ENCODE measurements at regions not wholly inside any gene's neighbourhood (a gene's known extent, or its start where the extent isn't known, plus 50 kb on each side); places are given as distances from the start of the nearest gene placed in this dataset.
"Not testable (repeated sequence)": the region's sequence is repeated elsewhere in the genome, so short reads cannot be mapped to it uniquely, and the experiment has no call there.

DNA sequence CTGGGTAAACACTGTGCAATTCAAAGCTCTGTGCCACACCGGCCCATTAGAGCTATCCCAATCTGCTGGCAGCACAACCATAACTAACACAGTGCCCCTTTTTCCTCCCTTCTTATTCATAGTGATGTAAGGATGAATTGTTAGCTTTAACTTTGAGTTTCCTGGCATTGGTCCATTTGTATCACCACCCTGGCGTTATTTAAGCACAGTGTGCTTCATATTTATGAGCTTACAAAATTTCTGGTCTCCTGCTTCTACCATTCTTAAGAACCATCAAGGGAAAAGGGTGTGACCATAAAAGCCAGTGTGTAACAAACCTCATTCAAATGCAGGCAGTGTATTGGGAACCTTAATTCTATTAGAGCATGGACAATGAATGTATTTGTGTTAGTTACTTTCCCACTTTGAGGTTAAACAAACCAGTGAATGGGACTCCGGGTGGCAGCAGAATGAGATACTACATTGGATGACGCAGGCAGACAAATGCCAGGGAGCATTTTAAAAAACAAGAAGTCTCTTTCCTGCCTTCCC, 222.6 kb downstream of the TMEM161B start:
- Histone ChIP-seq H3K4me3 (no peak overlapping the region), H3K27me3 (no peaks in the 10 kb centered on the region; the same call in 1 of the 2 replicates), H3K36me3 (no peaks in the 10 kb centered on the region), H3K9me3 (no peaks in the 10 kb centered on the region)
- no peak for DNase-seq

DNA sequence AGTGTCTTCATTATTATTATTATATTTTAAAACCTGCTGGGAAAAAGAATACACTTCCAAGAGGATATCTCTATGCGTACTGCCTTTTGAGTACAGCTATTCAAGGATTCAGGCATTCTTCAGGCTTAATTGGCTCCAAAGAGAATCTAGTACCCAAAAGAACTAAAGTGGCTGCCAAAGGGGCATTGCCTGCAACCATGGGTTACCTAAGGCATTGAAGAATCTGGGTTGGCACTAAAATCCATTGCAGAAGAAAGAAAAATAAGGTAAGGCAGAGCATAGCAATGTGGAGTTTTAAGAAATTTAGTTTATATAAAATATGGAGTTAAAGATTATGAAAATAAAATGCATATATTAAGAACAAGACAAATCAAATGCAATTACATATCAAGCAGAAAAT, 223.5 kb downstream of the TMEM161B start:
- no peak overlapping the region for H3K4me3 ChIP-seq
- peaks cover 4% of the 10 kb centered on the region; the same call in 1 of the 2 replicates for H3K27me3 ChIP-seq
- H3K9me3 ChIP-seq, result no peaks in the 10 kb centered on the region
- H3K36me3 ChIP-seq, result no peaks in the 10 kb centered on the region
- DNase-seq, result no peak

DNA sequence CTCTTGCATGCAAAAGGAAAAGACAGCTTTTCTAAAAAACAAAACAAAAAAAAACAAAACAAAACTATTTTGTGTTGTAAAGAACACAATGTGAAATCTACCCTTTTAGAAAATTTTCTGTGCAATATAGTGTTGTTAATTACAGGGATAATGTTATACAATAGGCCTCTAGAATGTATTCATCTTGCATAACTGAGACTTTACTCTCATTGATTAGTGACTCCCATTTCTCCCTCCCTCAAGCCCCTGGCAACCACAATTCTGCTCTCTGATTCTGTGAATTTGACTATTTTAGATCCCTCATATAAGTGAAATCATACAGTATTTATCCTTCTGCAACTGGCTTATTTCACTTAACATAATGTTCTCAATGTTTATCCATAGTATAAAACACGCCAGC, 234.1 kb downstream of the TMEM161B start:
- no peak for DNase-seq
- no peaks in the 10 kb centered on the region for H3K36me3 ChIP-seq
- H3K4me3 ChIP-seq, result no peak overlapping the region
- no peaks in the 10 kb centered on the region for H3K27me3 ChIP-seq
- H3K9me3 ChIP-seq, result no peaks in the 10 kb centered on the region

DNA sequence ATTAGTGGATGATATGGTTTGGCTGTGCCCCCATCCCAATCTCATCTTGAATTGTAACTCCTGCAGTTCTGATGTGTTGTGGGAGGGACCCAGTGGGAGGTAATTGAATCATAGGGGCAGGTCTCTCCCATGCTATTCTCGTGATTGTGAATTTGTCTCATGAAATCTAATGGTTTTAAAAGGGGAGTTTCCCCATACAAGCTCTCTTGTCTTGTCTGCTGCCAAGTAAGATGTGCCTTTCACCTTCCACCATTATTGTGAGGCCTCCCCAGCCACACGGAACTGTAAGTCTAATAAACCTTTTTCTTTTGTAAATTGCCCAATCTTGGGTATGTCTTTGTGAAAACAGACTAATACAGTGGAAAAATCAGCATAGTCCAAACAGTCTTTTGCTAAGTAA, 235.5 kb downstream of the TMEM161B start:
- Histone ChIP-seq H3K36me3 (no peaks in the 10 kb centered on the region), H3K4me3 (no peak overlapping the region), H3K9me3 (no peaks in the 10 kb centered on the region), H3K27me3 (no peaks in the 10 kb centered on the region)
- no peak for DNase-seq

DNA sequence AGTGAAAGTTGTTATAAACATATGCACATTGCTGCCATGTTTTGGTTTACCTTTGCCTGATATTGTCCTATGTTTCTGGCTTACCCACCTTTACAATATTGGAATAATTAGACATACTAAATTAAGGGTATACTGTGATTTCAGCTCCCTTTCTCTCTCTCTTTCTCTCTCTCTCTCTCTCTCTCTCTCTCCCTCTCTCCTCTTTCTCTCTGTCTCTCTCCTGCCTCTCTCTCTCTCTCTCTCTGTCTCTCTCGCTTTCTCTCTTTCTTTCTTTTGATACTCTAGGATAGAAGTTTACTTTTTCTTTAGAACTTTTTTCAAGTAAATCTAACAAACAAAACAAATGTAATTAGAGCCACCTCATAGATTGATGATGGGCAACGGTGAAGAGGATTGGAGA, 239.6 kb downstream of the TMEM161B start:
- H3K27me3 ChIP-seq, result no peaks in the 10 kb centered on the region
- no peak overlapping the region for H3K4me3 ChIP-seq
- H3K9me3 ChIP-seq, result no peaks in the 10 kb centered on the region
- H3K36me3 ChIP-seq, result no peaks in the 10 kb centered on the region
- DNase-seq, result no peak

DNA sequence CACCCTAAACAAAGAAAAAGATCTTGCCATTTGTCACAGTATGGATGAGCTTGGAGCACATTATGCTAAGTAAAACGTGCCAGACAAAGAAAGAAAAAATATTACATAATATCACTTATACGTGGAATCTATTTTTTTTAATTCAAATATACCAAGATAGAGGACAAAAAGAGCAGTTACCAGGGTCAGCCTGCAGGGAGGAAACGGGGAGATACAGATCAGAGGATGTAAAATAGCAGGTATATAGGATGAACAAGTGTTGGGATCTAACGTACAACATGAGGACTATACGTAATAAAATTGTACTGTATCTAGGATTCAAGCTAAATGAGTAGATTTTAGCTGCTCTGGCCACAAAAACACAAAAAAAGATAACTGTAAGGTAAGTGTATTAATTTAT, 247.5 kb downstream of the TMEM161B start:
- Histone ChIP-seq H3K36me3 (no peaks in the 10 kb centered on the region), H3K27me3 (0 out of 2 replicates have a peak, but pooled peaks cover 2% of the 10 kb centered on the region), H3K4me3 (no peak overlapping the region), H3K9me3 (no peaks in the 10 kb centered on the region)
- no peak for DNase-seq

DNA sequence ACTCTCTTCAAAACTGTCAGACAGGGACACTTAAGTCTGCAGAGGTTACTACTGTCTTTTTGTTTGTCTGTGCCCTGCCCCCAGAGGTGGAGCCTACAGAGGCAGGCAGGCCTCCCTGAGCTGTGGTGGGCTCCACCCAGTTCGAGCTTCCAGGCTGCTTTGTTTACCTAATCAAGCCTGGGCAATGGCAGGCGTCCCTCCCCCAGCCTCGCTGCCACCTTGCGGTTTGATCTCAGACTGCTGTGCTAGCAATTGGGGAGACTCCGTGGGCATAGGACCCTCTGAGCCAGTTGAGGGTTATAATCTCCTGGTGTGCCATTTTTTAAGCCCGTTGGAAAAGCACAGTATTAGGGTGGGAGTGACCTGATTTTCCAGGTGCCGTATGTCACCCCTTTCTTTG, 253.7 kb downstream of the TMEM161B start:
- not testable (repeated sequence) for H3K27me3 ChIP-seq

DNA sequence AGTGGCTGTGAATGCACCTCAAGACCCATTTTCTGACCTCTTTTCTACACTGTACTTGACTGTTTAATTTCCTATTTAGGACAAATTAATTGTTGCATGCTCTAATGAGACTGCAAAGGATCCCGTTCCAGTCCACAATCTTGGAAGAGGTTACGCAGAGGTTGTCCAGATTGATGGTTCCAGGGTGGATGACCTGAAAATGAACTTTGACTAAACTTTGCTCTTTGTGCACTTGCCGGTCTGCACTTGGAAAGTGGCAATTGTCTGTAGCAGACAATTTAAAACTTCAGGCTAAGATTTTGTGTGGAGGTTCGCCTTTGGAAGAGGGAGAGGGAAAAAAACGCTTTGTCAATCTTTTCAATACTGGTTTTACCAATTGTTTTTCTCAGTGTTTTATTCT, 267.8 kb downstream of the TMEM161B start:
- H3K36me3 ChIP-seq, result no peaks in the 10 kb centered on the region
- H3K27me3 ChIP-seq, result 0 out of 2 replicates have a peak, but pooled peaks cover 3% of the 10 kb centered on the region
- H3K4me3 ChIP-seq, result no peak overlapping the region
- H3K9me3 ChIP-seq, result no peaks in the 10 kb centered on the region
- DNase-seq, result no peak

More for the DNA sequence above, 253.7 kb downstream of the TMEM161B start:
- not testable (repeated sequence) for H3K4me3 ChIP-seq, H3K9me3 ChIP-seq, H3K36me3 ChIP-seq, DNase-seq

DNA sequence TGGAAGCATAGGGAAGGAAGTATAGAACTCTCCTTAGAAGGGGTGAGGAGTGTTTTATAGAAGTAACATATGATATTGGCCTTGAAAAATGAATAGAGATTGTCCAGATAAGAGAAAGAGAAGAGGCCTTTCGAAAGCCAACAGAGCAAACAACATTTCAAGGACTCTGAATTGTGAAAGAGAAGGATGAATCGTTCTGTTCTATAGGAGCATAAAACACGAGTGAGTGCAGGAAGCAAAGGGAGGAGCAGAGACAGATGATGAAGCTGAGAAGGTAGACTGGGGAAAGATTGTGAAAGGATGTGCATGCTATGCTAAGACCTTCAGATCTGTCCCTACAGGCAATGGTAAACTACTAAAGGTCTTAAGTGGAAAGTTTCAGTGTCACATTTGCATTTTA, 271.0 kb downstream of the TMEM161B start:
- DNase-seq, result no peak
- 0 out of 2 replicates have a peak, but pooled peaks cover 3% of the 10 kb centered on the region for H3K27me3 ChIP-seq
- no peaks in the 10 kb centered on the region for H3K9me3 ChIP-seq
- no peak overlapping the region for H3K4me3 ChIP-seq
- H3K36me3 ChIP-seq, result no peaks in the 10 kb centered on the region

DNA sequence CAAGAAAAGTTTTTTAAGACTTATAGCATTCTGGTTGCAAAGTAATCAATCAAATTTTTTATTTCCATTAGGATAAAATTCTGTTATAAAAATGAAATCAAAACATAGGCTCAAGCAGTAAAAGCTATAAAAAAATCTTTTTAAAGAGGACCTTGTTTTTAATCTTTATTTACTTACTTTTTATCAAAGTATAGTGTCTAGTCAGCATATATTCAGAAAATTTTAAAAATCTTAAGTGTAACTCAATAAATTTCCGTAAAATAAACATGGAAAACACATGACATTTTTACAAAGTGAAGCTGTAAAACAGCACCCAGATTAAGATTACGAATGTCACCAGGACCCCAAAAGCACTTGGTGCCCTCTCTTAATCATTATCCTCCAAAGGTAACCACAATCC, 302.4 kb downstream of the TMEM161B start:
- no peak overlapping the region for H3K4me3 ChIP-seq
- H3K36me3 ChIP-seq, result no peaks in the 10 kb centered on the region
- no peaks in the 10 kb centered on the region; the same call in 1 of the 2 replicates for H3K27me3 ChIP-seq
- H3K9me3 ChIP-seq, result no peaks in the 10 kb centered on the region
- no peak for DNase-seq

DNA sequence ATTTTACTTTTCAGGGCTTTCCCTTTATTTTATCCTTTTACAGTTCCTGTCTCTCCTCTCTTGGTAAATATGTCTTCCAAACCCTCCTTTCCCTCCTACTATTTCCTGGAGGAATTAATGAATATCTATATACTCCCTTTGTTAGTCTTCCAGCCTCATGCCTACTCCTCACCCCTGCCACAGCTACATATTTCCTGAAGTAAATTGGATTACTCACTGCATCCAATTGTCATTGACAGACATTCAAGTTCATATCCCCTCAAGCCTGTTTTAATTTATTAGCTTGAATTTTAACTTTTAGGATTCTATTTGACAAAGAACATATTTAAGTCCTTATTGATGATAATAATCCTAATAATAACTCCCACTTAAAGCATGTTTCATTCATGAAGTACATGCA, 314.5 kb downstream of the TMEM161B start:
- DNase-seq, result no peak
- no peaks in the 10 kb centered on the region for H3K9me3 ChIP-seq
- no peaks in the 10 kb centered on the region; the same call in 1 of the 2 replicates for H3K27me3 ChIP-seq
- H3K4me3 ChIP-seq, result no peak overlapping the region
- H3K36me3 ChIP-seq, result no peaks in the 10 kb centered on the region

DNA sequence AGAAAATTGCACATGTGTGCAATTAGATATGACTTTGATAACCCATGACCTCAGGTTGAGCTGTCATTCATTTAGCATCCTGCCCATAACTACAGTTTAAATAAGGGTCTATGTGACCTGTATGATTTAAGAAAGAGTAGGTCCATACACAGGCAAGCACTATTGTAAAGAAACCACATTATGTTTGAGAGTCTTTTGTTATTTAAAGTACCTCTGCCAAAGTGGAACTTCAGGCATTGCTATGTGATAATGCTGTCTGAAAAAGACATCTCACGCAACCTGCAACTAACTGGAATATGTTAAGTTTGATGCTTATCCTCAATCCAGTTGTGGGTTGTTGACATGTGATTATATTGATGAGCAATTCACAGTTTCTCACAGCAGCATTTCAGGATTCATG, 317.0 kb downstream of the TMEM161B start:
- Histone ChIP-seq H3K27me3 (peaks cover 9% of the 10 kb centered on the region; the same call in 1 of the 2 replicates), H3K4me3 (no peak overlapping the region), H3K36me3 (no peaks in the 10 kb centered on the region), H3K9me3 (no peaks in the 10 kb centered on the region)
- no peak for DNase-seq

DNA sequence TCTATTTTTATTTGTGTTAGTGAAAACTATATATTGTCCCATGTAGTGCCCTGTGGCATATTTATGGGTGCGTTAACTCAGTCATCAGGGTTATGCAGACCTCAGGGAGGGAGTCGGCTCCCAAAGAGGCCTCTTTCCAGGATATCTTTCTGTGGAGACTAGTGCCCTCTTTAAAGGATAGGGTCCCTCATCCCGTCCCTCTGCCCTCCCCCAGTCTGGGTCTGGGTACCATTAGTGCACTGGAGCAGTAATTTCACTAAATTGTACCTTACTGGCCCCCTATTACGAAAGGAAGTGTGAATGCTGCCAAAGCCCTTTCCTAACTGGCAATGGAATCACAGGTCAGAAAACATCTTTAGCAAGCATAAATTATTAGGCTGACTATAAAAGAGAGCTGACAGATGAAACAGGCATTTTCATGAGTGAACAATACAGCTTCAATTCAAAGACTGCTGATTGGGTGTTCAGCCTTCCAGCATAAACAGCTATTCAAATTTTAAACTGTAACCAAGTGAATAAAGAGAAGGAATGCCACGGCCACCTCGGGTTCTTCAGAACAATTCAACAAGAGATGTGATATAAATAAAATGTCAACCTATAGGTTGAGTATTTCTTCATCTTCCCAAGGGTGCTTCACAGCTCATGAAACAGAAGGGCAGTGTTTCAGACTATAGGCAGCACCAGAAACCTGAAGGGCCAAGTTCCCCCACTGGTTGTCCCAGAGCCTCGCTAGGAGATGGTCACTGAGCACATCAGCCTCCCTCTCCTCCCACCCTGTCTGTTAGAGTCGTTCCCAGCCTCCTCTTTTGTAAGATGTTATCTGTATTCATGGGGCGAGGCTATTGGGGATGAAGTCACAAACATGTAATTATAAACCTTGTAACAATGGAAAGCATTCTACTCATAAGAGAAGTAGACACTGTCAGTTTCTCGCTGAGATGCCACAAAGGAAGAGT, 318.7 kb downstream of the TMEM161B start:
- H3K4me3 ChIP-seq, result no peak overlapping the region
- no peaks in the 10 kb centered on the region for H3K36me3 ChIP-seq
- H3K27me3 ChIP-seq, result peaks cover 9% of the 10 kb centered on the region; the same call in 1 of the 2 replicates
- DNase-seq, result no peak
- no peaks in the 10 kb centered on the region for H3K9me3 ChIP-seq

DNA sequence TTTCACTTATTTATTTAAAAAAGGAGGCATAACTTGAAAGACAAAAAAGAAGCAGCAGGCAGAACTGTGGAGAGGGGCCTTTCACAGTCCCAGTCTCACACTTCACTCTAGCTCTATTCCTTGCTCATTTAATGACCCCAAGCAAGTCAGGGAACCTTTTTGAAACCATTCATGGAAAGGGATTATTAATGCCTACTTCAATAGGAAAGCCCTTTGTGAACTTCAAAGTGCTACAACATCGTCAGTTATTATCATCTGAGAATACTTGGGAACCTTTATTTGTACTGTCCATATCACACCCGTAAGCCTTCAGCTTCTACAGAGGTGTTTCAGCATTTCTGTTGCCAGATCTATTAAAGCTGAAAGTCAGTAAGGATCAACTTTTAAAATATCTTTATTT, 320.2 kb downstream of the TMEM161B start:
- Histone ChIP-seq H3K27me3 (peaks cover 9% of the 10 kb centered on the region; the same call in 1 of the 2 replicates), H3K9me3 (no peaks in the 10 kb centered on the region), H3K36me3 (no peaks in the 10 kb centered on the region), H3K4me3 (no peak overlapping the region)
- DNase-seq, result no peak

DNA sequence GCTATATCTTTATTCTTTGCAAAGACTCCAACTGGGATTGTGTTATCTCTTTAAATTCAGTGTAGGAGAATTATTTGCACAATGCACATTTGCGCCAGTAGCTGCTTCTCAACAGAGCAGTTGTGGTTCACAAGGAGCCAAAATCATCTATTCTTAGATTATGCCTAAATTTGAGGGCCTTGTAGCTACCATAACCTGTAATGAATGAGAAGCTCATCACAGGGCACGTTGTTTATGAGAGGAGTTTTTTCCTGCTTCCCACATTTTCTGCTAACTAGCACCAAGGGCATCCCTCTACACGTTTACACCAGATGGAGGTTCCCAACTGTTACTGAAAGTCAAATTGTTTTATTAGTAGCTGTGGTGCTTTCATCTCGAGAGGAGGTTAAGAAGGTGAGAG, 322.4 kb downstream of the TMEM161B start:
- Histone ChIP-seq H3K9me3 (no peaks in the 10 kb centered on the region), H3K27me3 (peaks cover 9% of the 10 kb centered on the region; the same call in 1 of the 2 replicates), H3K4me3 (no peak overlapping the region), H3K36me3 (no peaks in the 10 kb centered on the region)
- DNase-seq, result no peak

DNA sequence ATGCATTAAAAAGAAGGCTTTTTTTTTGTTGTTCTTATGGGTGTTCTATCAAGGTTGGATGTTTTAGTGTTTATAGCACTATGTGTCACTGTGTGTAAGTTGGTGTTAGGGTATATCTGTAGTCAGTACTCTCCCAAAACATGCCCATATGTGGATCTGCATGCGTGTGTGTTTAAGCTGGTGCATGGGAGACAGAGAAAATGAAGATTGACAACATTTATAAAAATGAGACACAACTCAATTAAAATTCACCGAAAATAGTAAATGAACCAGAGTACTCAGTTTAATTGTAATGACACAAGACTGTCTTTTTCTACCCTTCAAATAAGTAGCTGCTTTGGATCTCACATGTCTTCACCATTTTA, 323.4 kb downstream of the TMEM161B start:
- no peaks in the 10 kb centered on the region for H3K9me3 ChIP-seq
- no peak overlapping the region for H3K4me3 ChIP-seq
- no peaks in the 10 kb centered on the region for H3K36me3 ChIP-seq
- DNase-seq, result no peak
- H3K27me3 ChIP-seq, result peaks cover 9% of the 10 kb centered on the region; the same call in 1 of the 2 replicates

DNA sequence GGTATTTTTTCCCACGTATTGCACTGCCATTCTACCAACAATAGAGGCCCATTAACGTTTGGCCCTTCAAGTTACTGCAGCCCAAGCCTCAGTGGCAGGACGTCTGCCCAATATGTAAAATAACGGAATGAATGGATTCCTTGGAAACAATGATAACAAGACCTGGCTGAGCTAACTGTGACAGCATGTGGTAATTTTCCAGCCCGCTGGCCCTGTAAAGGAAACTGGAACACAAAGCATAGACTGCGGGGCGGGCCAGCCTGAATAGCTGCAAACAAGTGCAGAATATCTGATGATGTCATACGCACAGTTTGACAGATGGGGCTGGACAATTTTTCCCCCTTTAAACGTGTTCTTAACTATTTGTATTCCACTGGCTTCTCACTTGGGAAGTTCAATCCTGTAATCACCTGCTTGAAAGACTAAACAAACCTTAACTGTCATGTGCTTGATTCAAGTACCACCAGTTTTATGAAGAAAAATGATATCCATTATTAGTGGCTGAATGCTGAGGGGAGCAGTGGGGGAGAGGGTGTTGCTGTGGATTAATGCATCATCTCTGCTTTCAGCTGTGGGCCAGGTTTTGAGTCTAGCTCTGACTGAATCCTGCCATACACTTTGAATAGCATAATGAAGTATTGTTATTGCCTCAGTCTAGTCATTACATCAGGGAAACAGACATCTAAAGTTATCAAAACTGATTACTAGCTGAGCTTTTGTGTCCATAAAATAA, 323.9 kb downstream of the TMEM161B start:
- H3K36me3 ChIP-seq, result no peaks in the 10 kb centered on the region
- no peak overlapping the region for H3K4me3 ChIP-seq
- H3K9me3 ChIP-seq, result no peaks in the 10 kb centered on the region
- DNase-seq, result no peak
- peaks cover 9% of the 10 kb centered on the region; the same call in 1 of the 2 replicates for H3K27me3 ChIP-seq

All from MG63 (cell line).